COLO668 (cell line): ENCODE measurements at regions not wholly inside any gene's neighbourhood (a gene's known extent, or its start where the extent isn't known, plus 50 kb on each side); places are given as distances from the start of the nearest gene placed in this dataset.

Experiments used
- DNase-seq: peaks from one replicate; lab custom pipeline; 2025; ENCODE audit not compliant: unreplicated experiment; lab: John Stamatoyannopoulos, UW

DNA sequence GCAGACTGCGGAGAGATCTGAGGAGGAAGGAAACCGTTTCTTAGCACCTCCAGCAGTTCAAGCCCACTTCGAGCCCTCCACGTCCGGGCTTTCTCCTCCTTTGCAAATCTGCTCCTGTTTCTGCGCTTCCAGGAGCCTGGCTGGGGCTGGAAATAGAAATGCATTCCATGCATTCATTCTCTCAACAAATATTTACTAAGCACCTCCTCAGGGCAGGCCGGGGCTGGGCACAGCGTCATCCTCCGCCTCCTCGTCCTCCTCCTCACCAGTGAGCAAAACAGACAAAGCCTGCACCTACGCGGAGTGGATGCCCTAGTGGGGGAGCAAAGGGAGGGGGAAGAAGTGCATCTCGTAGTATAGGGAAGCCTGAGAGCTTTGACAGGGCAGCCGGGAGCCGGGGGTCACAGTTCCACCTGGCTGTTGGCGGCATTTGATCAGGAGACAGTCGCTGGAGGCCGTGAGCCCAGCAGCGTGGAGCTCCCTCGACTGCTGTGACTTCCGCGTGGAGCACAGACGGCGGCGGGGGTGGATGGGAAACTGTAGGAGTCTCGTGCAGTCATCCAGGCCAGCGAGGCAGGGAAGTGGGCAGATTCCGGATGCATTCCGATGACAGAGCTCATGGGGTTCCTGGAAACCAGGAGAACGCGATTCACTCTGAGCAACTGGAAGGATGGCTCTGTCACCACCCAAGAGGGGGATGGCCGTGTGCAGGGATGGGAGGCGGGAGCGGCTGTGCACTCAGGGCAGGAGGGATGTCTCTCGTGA lies 93.5 kb downstream of the SIK1 start:
- DNase-seq, result peak; percentile 69

DNA sequence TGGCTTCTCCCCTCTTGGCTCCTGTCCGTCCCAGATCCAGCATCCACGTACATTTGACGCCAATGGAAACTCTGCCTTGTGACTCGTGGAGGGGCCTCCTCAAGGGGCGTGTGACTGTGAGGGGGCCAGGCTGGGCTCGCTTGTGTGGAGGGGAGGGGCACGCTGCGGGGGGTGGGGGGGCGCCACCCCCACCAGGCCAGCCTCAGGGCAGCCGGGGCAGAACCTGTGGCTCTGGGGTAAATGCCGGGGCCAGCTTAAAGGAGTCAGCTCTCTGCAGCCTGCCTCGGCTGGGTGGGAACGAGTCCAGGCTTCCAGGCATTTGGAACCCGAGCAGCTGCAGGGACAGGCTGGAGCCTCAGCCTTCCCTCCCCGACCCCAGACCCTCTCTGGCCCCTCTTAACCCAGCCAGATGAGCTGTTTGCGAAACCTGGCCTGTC lies 94.1 kb downstream of the SIK1 start:
- peak; percentile 48 for DNase-seq

DNA sequence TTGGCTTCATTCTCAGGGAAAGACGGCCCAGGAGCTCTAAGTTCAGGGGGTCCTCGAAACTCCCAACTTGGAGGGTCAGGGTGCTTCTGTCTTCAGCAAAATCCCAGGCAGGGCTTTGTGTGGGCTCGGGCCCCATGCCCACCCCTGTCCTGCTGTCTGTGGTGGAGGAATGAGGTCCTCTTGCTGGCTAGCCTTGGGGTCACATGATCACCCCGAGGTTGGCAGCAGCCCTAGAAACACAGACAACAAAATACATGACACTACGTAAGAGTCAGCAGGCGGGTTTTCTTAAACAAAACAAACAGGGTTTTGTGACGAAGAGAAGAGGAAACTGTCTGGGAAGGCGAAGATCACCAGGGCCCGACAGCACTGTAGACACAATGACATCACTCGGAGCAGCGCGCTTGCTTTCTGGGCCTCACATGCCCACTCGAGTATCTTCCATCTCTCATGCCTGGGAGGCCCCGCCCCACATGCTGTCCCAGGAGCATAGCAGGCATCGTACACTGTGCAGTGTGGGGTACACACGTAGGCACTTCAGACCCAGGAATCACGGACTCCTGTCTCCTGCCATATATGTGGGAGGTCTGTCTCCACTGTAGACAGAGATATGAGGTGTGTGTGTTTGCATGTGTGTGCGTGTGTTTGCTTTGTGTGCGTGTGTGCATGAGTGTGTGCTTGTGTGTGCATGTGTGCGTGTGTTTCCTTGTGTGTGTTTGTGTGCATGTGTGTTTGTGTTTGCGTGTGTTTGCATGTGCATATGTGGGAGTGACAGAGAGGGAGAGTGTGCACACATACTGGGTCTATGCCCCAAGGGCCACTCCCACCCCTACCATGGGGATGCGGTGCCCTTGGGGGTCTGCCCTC lies 94.7 kb downstream of the SIK1 start:
- DNase-seq, result peak; percentile 68

DNA sequence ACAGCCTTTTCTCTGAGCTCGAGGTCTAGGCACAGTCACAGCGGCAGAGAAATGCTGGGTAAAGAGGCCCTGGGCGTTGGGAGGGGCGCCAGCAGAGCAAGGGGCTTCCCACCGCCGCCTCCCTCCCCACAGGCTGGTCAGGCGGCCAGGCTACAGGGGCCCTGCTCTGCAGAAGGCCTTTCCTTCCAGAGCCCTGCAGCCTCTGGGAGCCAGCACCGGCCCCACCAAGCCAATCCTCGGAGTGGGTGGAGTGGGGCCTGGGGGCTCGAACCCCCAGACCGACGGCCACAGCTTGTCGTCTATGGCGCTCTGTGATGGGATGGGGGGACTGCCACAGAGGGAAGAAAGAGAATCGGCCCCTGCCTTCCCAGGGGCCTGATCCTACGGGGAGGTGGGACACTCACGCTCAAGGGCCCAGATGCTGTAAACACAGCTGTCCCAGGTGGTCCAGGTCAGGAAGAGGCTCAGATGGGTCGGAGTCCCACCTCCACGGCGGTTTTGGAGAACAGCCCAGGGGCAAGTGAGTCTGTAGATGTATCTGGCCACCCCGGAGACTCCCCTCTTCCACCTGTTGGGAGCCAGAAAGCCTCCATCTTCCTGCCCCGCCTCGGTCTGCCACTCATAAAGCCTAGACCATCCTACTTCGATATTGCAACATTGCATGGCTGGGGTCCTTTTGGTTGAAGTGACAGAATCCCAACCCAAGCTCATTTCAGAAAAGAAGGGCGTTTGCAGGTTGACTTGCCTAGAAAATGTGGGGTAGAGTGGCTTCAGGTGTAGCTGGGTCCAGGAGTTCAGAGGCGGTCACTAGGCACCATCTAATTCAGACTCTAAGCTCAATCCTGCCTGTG lies 95.6 kb downstream of the SIK1 start:
- DNase-seq, result no peak

DNA sequence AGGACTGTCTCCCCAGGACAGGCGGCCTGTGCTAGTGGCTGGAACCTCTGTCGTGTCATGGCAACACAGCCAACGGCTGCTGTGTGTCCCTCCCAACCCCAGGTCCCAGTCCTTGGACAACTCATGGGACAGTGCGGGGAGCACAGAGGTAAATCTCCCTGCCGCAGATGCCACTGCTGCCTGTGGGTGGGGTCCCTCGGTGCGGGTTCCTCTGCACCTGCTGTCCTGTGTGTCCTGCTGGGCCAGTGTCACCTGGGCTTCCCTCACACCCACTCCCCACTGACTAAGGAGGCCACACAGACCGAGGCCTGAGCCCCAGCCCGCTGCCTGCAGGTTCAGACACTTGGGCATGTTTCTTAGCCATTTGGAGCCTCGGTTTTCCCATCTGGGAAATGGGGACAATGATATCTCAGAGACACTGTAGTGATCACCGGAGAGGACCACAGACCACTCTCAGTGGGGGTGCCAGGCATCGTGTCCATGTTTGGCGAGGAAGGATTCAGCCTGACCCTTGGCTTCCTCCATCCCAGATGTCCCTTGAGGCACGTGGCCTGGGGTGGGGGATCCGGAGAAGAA lies 96.5 kb downstream of the SIK1 start:
- DNase-seq, result no peak

DNA sequence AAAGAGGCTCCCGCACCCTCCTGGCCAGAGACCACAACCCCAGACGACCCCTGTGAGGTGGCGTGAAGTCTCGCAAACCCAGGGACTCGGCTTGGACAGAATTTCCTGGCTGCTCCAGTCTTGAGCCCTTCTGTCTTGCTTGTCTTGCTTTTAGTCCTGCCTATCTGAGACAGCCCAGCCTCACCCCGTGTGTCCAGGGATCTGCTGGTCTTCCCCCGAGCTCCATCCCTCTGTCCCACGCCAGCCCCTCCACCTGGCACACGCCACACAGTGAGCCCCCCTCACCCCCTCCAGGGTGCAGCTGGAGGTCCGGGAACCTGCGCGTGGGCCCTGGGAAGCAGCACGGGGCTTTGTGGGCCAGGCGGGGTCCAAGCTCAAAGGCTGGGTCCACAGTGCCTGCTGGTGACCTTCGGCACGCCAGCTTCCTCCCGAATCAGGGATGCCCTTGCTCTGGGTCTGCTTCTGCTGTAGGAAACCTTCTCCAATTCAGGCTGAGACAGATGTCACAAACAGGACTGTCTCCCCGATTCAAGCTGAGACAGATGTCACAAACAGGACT lies 97.1 kb downstream of the SIK1 start:
- no peak for DNase-seq

DNA sequence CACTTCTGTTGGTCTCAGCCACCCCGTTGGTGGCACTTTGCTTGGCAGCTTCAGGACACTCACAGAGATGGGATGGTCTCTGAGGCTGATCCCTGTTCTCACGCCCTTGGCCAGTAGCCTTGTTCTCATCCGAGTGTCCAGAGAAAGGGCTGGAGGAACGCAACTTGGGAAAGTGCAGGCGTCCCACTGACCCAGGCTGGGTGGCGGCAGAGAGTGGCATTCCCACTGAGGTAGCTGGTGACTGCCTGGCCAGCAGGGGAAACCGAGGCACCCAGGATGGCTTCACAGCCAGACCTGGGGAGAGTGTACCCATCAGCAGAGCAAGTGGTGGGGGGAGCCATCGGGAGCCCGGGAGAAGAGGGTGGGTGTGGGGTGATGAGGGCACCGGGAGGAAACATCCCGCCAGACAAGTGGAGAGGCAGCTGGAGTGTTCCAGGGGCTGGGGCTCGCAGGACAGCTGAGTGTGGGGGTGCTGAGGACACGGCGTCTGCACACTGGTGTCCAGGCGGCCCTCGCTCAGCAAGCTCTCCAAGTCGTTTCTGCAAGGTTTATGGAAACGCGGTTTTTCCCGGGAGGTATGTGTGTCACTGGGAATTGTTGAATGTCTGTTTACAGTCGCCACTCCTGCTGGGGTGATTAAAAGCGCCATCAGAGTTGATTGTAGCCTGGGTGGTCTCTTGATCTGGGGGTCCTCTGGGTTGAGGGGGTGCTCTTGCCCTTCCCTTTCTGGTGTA lies 97.8 kb downstream of the SIK1 start:
- DNase-seq, result no peak

DNA sequence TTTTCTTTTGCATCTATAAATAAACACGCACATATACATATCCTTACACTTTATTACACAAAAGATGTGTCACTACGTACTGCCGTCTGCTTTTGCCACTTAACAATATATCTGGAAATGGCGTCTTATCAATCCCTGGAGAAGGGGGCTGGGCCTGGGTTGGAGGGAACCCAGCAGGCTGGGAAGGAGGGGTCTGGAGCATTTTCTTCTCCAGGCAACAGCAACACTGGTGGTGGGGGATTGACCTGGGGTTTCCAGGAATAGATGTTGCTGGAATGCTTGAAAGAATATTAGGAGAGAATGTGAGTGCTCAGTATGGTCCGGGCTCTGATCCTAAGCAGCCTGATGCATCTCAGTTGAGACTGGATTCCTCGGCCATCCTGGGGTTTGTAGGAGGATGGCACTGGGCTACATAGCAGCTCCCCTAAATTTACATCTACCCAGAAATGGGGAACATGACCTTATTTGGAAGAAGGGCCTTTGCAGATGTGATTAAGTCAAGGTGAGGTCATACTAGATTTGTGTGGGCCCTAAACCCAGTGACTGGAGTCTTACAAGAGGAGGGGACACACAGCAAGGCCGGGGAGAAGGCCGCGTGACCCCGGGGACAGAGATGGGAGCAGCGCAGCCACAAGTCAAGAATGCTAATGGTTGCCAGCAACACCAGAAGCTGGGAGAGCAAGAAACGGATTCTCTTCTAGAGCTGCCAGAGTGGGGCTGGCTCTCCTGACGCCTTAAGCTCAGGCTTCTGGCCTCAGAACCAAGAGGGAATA lies 98.6 kb downstream of the SIK1 start:
- no peak for DNase-seq

DNA sequence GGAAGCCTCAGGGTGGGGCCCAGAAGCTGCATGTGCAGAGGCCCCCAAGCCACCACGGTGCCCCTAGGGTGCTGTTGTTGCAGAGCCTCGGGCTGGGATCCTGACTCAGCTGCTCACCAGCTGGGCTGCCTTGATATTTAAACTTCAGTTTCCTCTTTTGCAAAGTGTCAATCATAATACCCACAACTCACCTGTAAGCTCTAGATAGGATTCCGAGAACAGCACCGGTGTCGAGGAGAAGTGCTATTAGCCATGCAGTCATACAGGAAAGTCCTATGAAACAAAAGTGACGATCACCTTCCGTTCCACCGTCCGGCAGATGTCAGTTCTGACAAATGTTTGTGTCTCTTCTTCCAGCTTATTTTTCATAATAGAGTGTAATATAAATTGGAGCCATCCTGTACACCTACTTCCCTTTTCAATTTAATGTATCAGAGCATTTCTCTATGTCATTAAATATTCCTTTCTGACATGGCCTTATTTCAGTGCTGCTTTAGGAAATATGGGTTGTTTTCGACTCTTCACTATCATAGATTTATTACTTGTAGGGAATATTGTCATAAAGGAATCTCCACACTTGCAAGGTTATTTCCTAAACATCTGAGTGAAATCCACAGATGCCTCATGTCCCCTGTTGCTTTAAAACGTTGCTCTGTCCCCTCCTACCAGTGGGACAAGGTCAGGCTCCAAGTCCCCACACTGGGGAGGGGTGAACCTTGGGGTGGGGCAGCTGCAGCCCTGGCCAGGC lies 100.8 kb downstream of the SIK1 start:
- no peak for DNase-seq

DNA sequence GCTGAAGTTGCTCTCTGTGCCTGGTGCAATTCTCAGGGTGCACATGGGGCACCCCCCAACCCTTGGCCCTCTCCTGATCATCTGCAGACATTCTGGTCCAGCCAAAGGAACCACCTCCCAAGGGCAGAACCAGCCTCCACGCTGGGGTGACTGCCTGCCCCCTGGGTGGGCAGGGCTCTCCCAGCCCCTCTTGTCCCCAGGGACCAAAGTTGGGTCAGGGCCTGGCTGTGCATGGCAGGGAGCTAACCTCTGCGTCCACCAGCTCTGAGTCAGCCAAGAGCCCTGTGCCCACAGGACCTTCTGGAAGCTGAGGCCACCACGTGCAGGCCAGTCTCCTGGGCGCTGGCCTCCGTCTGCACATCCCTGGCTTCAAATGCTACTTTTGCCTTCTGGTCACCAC lies 101.9 kb downstream of the SIK1 start:
- no peak for DNase-seq

DNA sequence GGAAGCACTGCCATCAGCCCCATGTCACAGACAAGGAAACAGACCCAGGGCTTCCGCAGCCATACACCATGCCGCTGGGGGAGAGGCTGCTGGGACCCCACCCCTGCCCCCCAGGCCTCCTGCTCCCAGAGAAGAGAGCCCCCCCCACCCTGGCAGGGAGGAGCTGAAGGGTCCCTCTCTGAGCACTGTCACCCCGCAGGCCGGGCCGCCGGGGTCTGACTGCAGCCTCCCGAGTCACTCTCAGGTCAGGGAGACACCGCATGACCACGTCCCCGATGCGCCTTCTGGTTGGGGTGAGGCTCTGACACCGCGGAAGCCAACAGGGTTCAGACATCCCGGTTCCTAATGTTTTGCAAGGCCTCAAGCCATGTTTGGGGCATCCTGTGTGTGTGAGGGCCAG lies 102.3 kb downstream of the SIK1 start:
- no peak for DNase-seq

DNA sequence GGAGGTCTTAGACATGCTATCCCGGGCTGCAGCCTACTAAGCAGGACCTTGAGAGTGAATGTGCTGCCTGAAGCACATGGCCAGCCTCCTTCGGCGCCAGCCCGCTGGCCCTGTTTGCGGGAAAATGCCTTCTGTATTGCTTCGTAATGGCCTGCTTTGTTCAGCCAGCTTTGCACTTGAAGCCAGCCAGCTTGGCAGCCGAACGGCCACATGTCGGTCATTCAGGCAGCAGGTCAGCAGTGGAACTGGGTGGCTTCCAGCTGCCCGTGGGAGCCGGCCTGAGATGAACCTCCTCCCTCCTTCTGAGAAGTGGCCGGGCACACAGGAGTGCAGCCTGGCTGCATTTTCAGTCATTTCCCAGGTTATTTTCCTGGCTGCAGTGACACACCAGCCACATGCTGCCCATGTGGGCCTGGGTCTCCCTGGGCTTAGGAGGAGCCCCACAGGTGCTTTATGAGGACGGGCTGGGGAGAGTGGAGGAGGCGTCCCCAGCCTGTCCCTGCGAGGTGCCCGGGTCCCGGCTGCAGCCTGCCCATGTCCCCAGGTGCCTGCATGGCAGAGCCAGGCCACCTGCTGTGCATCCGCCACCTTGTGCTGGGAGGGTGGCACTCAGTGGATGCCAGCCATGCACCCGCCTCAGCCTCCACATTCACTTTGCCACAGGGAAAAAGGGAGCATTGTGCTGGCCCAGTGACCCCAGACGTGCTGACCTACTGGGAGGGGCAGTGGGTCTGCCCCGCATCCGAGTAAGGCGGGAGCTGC lies 103.5 kb downstream of the SIK1 start:
- no peak for DNase-seq

DNA sequence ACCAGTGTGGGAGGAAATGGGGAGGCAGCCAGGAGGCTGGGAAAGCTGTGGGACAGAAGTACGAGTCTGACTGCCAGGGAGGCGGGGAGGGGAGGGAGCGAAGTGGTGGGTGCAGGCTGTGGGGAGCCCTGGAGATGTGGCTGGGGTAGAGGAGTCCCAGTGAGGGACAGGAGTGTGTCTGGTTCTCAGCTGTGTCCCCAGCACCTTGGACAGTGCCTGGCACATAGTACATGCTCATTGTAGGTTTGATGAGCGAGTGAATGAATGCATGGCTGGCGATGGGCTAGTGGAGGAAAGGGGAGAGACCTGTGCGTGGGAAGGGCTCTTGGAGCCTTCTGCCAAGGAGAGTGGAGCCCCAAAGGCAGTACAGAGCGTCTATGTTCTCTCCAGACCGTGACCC lies 104.1 kb downstream of the SIK1 start:
- DNase-seq, result no peak

DNA sequence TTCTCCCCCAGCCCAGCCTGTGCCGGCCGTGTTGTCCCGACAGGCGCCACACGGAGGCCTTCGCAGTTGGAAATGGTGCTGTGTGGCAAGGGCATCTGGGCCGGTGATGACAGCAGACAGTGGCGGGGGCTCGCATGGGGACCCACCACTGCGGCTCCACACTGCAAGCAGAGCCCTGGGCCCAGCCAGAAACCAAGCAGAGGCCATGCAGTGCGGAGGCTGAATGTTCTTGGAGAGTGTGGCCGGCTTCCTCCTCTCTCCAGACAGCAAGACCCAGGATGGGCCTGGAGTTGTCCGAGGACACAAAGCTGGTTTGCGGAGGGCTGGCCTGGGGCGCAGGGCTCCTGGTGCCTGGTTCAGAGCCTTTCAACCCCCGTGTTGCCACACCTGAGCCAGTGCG lies 104.6 kb downstream of the SIK1 start:
- no peak for DNase-seq

DNA sequence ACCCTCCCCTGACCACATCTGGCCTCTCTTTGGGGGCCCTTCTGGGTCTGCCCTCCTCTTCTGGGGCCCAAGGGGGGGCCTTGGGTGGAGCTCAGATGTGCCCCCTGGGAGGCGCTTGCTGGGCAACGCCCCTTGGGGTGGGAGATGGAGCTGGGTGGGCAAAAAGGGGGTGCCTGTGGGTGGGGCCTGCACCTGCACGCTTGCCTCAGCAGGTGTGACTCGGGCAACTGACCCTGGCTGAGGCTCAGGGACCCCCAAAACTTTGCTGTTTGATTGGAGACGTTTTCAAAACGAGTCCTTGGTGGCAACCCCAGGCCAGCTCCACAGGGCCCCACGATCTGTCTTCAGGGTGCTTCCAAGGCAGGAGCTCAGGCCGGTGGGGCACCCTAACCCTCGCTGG lies 105.3 kb downstream of the SIK1 start:
- DNase-seq, result no peak

DNA sequence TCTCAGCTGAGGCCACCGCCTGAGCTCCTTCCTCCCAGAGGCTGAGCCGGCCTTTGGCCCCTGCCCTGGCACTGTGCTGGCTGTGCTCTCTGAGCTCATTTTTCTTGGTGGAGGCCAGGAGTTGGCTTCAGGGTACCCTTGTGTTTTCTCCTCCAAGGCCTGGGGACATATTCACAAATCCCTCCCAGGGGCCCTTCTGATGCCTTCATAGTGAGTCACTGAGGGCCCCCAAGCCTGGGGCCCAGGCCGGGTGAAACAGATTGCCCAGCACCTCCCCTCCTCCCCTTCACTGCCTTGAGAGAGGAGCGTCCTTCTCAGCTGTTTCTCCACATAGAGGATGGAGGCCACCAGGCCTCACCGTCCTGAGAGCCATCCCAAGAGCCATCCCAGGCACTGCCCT lies 105.8 kb downstream of the SIK1 start:
- no peak for DNase-seq

DNA sequence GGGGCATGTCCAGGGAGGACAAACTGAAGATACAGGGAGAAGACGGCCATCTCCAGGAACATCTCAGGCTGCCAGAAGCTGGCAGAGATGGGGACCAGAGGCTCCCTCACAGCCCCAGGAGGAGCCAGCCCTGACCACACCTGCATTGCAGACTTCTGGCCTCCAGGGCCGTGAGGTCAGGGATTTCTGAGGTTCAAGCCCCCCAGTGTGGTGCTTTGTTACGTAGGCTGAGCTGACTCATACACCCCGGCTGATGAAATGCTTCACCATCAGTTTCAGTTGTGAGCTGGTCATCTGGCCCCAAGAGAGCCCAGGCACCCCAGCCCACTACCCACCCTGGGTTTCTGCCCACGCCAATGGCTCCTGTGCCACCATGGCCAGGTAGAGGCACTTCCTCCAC lies 106.4 kb downstream of the SIK1 start:
- DNase-seq, result no peak
